Epithelial cell of prostate (primary cell): ENCODE measurements at regions not wholly inside any gene's neighbourhood (a gene's known extent, or its start where the extent isn't known, plus 50 kb on each side); places are given as distances from the start of the nearest gene placed in this dataset.
"Not testable (repeated sequence)": the region's sequence is repeated elsewhere in the genome, so short reads cannot be mapped to it uniquely, and the experiment has no call there.

Source experiments
- DNase-seq: peaks from one replicate; pipeline ENCODE4 v3.0.0-alpha.2; 2011; ENCODE audit warnings: low read depth, low spot score
- H3K27ac ChIP-seq: fragments of 450-650 bp; 2 replicates; pipeline ENCODE4 v1.5.1; 2017; ENCODE audit warnings: mild to moderate bottlenecking

GRCh38 chr18:7178568-7178967 lies 52.3 kb upstream of the LRRC30 start:
- H3K27ac ChIP-seq, DNase-seq: not testable (repeated sequence)

GRCh38 chr18:7177116-7177744 lies 53.7 kb upstream of the LRRC30 start:
- H3K27ac ChIP-seq = no peak overlapping the region
- DNase-seq = peak; percentile 33

- H3K27ac ChIP-seq = no peak overlapping the region
- DNase-seq = no peak
Observed at GRCh38 chr18:7174344-7175095, 56.4 kb upstream of the LRRC30 start.

DNA sequence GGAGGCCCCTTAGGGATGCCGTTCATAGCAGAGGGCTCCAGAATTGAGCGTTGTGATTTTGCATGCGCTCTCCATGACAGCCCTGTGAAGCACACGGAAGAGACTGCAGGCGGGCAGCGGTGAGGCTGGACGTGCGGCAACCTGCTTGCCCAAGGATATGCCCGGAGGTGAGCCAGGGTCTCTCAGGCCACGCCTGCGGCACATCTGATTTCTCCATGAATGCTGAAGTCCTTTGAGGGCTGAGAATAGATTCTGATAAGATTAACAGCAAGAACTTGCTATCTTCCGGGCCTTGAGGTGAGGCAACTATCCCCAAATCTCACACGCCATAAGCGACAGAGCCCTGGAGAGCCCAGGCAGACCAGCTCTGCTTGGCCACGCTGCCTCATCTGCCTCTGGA lies 55.6 kb upstream of the LAMA1 start:
- no peak overlapping the region for H3K27ac ChIP-seq

GRCh38 chr18:7172611-7173010 lies 55.0 kb upstream of the LAMA1 start:
- peak; percentile 18 for DNase-seq
- H3K27ac ChIP-seq = no peak overlapping the region

More for the DNA sequence above, 55.6 kb upstream of the LAMA1 start:
- no peak for DNase-seq

DNA sequence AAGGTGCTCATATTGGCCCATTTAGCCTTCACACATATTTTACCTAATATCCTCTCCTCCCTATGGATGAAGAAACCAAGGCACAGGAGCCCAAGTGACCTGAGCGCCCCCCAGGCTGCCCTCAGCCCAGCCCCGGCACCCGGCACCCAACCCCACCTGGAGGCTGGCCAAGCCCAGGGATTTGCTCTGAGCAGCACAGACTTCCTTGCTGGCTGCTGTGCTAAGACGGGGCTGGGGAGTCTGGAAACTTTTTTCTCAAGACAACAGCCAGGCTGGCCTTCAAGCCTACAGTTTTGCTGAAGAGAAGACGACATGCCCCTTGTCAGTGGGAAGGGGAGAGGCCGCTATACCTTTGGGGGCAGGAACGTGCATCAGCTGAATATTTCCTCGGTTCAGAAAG lies 52.7 kb upstream of the LAMA1 start:
- H3K27ac ChIP-seq = no peak overlapping the region
- DNase-seq = no peak

DNA sequence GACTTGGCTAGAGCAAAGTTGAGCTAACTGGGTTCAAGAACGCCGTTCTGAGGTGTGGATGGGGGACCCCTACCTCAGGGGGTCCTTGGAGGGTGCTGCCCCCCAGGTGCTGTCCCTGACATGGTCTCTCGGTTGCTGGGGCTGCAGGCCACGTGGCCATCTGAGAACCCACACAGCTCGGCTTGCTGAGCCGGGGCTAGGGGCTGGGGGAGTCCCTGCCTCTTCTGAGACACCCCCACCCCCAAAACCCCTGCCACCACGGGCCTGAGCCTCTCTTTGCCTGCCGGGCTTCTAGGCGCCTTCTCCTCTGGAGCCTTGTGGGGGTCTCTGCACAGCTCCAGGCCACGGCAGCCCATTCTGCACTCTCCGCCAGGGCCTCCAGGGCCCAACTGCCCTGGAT lies 52.0 kb upstream of the LAMA1 start:
- H3K27ac ChIP-seq = no peak overlapping the region
- DNase-seq = no peak

DNA sequence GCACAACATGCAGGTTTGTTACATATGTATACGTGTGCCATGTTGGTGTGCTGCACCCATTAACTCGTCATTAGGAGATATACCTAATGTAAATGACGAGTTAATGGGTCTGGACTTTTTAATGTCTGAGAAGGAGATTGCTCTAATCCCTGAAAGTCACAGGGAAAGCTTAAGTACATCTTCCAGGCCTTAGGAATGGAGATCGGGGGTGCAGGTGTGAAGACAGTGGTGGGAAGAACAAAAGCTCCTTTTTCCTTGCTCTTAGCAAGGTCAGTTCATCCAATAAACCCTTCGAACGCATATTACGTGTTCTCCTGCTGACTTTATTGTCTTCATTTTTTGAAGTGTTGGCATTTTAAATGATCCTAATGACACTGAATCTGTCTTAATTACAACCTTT lies 50.8 kb upstream of the LAMA1 start:
- no peak overlapping the region for H3K27ac ChIP-seq
- DNase-seq = no peak
